ENCODE measurements at regions not wholly inside any gene's neighbourhood (a gene's known extent, or its start where the extent isn't known, plus 50 kb on each side); places are given as distances from the start of the nearest gene placed in this dataset.

GRCh38 chr15:29401644-29402043 is 132.0 kb upstream of the NSMCE3 start:
- TF ChIP-seq KDM1A (IDR thresholded peaks at IDR 0.05; ENCODE audit: low read depth) (no peak), ESRRA (IDR thresholded peaks at IDR 0.05; ENCODE audit: borderline replicate concordance, low read length) (no peak), REST (IDR thresholded peaks at IDR 0.05) (no peak), EP300 (IDR thresholded peaks at IDR 0.05) (no peak), JUNB (IDR thresholded peaks at IDR 0.05) (no peak), CHD2 (IDR thresholded peaks at IDR 0.05; ENCODE audit: low read length, partially characterized antibody) (no peak), ELK1 (IDR thresholded peaks at IDR 0.05; ENCODE audit: low read depth, low read length) (no peak)
- TF ChIP-seq, protein P1, sequence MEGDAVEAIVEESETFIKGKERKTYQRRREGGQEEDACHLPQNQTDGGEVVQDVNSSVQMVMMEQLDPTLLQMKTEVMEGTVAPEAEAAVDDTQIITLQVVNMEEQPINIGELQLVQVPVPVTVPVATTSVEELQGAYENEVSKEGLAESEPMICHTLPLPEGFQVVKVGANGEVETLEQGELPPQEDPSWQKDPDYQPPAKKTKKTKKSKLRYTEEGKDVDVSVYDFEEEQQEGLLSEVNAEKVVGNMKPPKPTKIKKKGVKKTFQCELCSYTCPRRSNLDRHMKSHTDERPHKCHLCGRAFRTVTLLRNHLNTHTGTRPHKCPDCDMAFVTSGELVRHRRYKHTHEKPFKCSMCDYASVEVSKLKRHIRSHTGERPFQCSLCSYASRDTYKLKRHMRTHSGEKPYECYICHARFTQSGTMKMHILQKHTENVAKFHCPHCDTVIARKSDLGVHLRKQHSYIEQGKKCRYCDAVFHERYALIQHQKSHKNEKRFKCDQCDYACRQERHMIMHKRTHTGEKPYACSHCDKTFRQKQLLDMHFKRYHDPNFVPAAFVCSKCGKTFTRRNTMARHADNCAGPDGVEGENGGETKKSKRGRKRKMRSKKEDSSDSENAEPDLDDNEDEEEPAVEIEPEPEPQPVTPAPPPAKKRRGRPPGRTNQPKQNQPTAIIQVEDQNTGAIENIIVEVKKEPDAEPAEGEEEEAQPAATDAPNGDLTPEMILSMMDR (IDR thresholded peaks at IDR 0.05), result no peak
